Dermis blood vessel endothelial cell (primary cell): ENCODE measurements at regions not wholly inside any gene's neighbourhood (a gene's known extent, or its start where the extent isn't known, plus 50 kb on each side); places are given as distances from the start of the nearest gene placed in this dataset.

Experiments used
- DNase-seq: peaks from one replicate; pipeline ENCODE4 v3.0.0; 2010

DNA sequence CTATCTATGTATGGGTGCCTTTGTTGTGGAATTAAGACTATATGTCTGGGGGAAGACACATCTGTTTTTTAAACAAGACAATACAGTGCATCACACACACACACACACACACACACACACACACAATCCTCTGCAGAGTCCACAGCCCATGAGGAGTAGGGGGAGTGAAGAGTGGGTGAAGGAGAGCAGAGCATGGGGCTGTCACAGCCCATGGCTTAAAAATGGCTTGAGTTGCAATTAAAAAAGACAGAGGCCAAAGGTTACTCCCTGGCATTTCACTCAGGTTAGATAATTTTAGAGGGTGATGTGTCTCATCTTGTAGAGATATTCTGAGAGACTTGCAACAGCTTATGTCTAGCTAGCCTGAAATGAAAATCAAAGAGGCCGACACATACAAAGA is 176.5 kb upstream of the PLXNA2 start:
- DNase-seq: no peak

DNA sequence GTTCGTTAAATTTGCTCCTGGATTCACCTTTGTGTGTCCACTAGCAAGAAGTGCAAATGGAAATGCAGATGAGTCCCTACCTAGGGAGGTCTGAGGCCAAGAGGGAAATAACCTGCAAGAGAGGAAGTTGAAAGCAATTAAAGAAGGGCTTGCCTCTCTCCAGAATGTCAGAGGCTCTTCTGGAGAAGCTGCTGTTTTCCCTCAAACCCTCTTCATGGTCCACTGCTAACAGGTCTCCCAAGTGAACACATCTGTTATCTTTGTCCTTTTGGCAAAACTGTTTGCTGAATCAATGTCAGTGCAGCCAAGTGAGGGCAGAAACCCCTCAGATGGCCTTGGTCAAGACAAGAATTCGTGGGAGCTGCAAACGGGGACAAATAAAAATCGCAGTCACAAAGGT is 177.3 kb upstream of the PLXNA2 start:
- DNase-seq: no peak

GRCh38 chr1:208423526-208423925 is 179.3 kb upstream of the PLXNA2 start:
- DNase-seq: no peak

DNA sequence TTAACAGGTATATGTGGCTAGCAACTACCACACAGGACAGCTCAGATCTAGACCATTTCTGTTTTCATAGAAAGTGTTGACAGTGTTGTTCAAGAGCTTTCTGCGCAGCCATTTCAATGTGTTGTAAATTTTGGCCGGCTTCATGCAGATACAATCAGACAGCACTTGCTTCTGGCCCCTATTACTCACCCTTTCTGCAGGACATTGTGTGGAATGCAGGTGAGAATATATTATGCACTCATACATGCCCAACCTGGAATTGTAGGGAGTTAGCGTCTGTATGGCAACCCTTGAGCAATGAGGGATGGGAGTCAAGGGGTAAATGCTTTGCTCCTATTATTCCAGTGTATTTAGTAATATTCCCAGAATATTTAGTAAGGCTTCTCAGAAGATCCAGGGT is 180.9 kb upstream of the PLXNA2 start:
- no peak for DNase-seq

- DNase-seq: no peak
Measured at GRCh38 chr1:208430220-208430619, 186.0 kb upstream of the PLXNA2 start.

DNA sequence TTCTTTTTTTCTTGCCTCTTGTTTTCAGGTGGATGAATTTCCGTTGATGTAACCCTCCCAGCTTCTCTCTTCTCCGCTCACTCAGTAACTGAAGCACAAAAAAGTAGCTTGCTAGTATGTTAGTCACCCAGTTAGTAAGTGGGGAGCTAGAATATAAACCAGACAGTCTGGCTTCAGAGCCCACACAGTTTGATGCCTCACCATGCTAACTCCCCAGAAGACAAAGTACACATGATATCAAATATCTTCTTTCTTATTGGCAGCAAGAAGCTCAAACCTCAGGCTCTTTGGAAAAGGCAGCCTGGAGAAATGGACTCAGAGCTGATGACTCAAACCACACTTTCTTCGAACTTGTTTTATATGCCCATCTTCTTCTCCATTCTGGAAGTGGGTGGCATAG is 187.5 kb upstream of the PLXNA2 start:
- no peak for DNase-seq

- no peak for DNase-seq
Measured at GRCh38 chr1:208432346-208432745, 188.2 kb upstream of the PLXNA2 start.

GRCh38 chr1:208433086-208433485 is 188.9 kb upstream of the PLXNA2 start:
- no peak for DNase-seq

DNA sequence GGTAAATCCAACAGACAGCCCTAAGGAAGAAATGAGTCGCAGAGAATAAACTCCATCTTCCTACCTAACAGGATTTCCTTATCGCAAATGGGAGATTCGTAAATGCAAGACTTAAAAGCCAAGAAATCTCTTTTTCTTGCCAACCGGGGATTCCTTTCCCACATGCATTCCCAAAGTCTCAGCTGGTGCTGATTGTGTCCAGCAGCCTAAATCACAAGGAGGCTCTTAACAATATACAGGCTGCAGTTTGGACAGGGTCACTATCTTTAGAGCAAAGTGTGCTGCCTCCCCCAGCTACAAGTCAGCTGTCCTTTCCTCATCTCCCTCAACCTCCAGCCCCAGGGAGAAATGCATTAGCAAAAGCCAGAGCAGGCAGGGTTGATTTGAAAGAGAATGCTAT is 189.8 kb upstream of the PLXNA2 start:
- DNase-seq: no peak

DNA sequence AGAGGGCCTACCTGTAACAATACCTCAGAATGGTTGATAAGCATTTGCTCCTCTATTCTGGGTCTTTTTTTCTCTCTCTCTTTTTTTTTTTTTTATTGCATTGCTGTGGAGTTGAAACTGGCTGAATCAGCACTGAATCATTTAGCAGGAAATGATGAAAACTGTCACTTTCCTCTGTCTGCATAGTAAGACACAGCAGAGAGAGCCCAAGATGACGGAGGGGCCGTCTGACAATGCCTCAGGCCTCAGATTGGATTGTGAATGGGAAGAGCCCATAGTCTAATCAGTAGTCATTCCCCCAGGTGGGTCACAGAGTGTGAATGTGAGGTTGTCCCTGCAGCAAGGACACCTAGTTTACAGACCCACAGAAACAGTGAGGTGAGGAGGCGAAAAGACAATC is 193.2 kb upstream of the PLXNA2 start:
- DNase-seq: peak; percentile 27

DNA sequence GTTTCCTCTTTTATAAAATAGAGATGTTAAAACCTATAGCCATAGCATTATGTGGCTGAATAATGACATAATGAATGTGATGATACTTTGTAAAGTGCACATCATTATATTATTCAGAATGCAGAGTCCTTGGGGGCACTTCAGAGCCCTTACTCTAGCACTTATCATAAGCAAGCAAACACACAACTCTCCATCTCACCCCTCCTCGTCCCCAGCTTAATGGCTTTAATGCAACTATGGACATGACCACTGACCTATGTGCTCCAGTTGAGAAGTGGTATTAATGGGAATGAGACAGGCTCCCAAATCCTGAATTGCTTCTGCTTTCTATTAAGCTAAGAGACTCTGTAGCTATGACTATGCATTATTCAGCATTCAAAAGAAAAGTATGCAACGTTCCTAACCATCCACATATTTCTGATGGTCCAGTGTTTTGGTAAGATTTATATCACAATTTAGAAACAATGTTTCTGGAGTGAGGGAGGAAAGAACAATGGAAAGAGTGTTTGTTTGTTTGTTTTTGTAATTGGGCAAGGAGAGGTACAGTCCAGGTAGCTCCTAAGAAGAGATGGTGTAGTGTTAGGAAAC is 194.0 kb upstream of the PLXNA2 start:
- DNase-seq: no peak

GRCh38 chr1:208445758-208446203 is 201.6 kb upstream of the PLXNA2 start:
- DNase-seq: no peak

- DNase-seq: no peak
Measured at GRCh38 chr1:208446271-208446691, 202.1 kb upstream of the PLXNA2 start.

GRCh38 chr1:208448425-208448824 is 204.2 kb upstream of the PLXNA2 start:
- DNase-seq: no peak

GRCh38 chr1:208449951-208450350 is 205.8 kb upstream of the PLXNA2 start:
- no peak for DNase-seq

DNA sequence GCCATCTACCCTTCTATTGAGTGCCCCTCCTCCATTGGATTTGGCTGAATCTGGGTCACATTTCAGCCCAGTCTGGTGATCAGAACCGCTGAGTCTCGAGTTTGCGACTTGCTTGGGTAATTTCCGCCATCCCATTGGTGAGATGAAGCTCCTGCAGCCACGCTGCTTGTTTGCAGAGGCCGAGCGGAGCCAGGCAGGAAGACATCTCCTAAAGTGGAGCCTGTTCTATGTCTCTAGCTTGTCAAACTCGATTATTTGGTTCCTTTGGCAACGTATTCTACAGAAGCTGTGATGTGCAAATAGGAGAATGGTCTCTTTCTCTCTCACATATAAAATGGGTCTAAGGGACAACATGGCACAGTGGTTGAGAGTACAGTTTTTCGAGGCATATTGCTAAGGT is 206.8 kb upstream of the PLXNA2 start:
- no peak for DNase-seq

- DNase-seq: no peak
Measured at GRCh38 chr1:208455821-208456220, 211.6 kb upstream of the PLXNA2 start.

- DNase-seq: no peak
Measured at GRCh38 chr1:208456487-208456886, 212.3 kb upstream of the PLXNA2 start.

DNA sequence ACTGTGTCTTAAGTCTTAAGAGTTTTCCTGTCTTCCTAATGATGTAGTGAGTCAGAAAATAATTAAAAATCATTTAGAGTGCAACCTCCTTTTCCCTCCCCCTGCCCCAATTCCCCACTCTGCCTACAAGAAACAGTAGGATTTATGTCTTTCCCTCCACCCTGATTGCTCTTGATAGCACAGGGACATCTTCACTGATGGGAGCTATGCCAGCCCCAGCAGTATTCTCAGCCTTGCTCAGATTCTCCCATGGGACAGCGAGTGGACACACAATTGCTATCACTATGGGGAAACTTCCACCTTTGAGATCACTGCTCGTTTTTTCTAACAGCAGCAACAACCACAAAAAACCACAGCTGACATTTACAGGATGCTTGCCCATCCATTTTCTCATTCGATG is 216.6 kb upstream of the PLXNA2 start:
- no peak for DNase-seq

DNA sequence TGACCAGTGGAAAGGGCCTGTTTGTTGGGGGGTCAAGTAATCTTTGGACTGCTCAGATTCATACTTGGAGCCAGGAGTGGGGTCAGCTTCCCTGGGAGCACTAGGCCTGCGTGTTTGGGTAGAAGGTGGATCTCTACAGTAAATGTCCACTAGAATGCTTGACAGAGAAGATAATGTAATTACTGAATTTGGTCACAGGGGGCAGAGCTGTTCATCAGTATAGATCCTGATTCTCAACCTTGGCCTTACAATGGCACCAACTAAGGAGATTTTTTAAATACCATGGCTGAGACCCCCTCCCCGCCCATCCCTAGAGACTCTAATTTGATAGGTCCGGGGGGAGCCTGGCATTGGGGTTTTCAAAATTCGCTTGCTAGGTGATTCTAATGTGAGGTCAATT is 217.5 kb upstream of the PLXNA2 start:
- DNase-seq: peak; percentile 19

- DNase-seq: no peak
Measured at GRCh38 chr1:208462761-208463160, 218.6 kb upstream of the PLXNA2 start.

DNA sequence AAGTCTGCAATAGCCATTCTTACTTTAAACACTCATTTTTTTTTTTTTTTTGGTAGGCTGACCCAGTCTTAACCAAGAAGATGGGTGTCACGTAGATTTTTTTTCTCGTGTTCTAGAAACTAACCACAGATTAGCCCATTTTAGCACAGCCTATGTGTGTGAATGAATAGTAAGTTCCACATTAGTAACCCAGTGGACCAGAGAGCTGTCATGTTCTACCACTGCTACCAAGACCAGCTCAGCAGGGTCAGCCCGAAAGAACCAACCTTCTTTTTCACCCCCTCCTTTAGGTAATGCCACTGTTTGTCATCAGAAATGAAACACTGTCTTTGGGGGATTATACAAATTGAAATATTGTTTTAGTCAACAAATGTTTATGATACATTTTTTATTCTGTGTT is 221.1 kb upstream of the PLXNA2 start:
- DNase-seq: no peak

DNA sequence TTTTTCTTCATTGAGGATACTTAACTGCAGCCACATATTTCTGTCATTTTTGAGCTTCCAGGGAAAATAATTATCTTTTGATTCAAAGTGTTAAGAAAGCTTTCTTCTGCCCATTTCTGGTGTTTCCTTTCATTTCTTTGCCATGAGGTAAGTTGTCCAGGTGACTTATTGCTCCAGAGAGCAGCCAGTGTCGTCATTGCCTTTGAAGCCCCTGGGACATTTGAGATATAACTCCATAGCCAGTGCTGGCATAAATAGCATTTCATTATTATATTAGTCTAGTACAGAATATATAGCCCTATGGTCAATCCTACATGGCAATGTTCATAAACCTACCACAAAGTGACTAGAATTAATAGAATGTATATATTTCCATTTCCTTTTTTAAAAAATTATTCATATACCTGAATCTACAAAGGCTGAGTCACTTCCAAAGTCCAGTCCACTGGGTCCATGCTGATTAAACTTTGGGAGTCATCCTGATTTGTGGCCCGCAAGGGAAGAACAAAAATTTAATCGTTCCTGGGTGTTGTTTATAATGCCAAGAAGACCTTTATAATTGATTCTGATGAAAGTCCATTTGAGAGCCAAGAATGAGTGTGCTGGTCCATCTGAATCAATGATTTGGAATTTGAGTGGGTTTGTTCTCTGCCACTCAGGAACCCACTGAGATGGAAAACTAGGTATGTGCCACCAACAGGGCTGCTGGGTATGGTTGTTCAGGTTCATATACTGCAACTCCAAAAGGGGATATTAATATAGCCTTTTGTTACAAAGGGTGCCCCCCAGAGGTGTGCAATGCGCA is 221.8 kb upstream of the PLXNA2 start:
- DNase-seq: no peak

DNA sequence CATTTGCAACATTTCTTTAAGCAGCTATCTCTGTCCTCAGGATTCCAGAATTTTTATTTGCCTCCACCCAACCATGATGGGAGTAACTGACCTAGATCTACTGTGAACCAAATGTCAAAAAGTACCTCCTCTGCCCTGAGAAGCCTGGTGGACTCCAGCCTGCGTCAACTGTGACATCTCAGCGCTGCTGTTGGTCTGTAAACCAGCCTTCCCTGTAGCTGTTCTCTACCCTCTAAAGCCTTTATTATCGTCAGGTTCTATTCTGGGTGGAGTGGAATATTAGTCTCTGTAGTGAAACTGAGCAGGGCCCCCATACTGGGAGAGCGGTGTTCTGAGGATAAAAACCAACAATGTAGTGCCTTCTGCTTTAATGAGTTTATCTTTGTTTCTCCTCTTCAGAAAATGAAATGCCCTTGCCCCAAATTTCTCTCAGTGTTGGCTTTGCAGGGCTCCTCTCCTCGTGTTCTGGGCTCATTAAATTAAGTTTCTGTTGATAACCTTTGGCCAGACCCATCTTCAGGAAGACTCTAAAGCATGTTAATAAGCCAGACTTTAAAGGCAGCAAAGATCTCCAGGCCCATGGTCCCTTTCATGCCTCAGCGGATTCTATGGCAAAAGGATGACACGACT is 223.1 kb upstream of the PLXNA2 start:
- no peak for DNase-seq
